SK-N-MC (cell line): ENCODE measurements at regions not wholly inside any gene's neighbourhood (a gene's known extent, or its start where the extent isn't known, plus 50 kb on each side); places are given as distances from the start of the nearest gene placed in this dataset.

ENCODE experiments used
- EZH2 ChIP-seq: fragments of 200-600 bp; sonication (generic); IDR thresholded peaks from one replicate; pipeline ENCODE4 v1.6.1; 2017; ENCODE audit warnings: antibody characterized with exemption
- POLR2AphosphoS5 ChIP-seq: IDR thresholded peaks from 2 replicates; pipeline ENCODE4 v1.6.1; 2012; ENCODE audit warnings: mild to moderate bottlenecking, low read depth, low read length, borderline replicate concordance

- TF ChIP-seq POLR2AphosphoS5 (no peak), EZH2 (no peak)
Measured at GRCh38 chr6:92329208-92329847, 1090.0 kb downstream of the EPHA7 start.
